Renal cortex interstitium (tissue), 11 donors: ENCODE measurements at regions not wholly inside any gene's neighbourhood (a gene's known extent, or its start where the extent isn't known, plus 50 kb on each side); places are given as distances from the start of the nearest gene placed in this dataset.
A peak's percentile ranks its signal among the peaks of the same experiment; 100 is the strongest.

Experiments
- DNase-seq, 11 donors: peaks; one replicate each; pipeline ENCODE4 v3.0.0-alpha.2; 2013; ENCODE audit warnings: low read depth in 9 of 11, low spot score in 4 of 11; ENCODE audit errors: extremely low read depth in 1 of 11

DNA sequence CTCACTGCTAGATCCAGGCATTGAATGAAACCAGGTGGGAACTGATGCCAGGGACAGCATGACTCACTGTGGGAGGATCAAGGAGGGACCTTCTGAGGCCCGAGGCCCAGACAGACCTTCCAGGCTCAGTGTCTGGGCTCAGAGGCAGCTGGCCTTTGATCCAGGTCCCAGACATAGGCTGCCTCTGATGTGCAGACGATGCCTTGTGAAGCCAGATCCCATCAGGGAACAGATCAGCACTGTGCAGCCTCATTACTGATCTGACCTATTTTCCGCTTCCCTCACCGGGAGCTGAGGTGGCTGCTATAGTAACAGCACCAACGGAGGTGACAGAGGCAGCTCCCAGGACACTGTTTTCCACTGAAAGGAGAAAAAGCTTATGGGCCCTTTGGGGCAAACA lies 399.5 kb downstream of the MATN1 start:
- DNase-seq, result no peak

GRCh38 chr1:30323352-30323751 lies 400.0 kb downstream of the MATN1 start:
- DNase-seq, result no peak

GRCh38 chr1:30322859-30323257 lies 400.5 kb downstream of the MATN1 start:
- DNase-seq, result no peak

- no peak for DNase-seq
These were observed 401.2 kb downstream of the MATN1 start for GRCh38 chr1:30321996-30322858.

GRCh38 chr1:30321246-30321910 lies 402.0 kb downstream of the MATN1 start:
- DNase-seq, result peak in 1 of 11 donors; percentile 10

DNA sequence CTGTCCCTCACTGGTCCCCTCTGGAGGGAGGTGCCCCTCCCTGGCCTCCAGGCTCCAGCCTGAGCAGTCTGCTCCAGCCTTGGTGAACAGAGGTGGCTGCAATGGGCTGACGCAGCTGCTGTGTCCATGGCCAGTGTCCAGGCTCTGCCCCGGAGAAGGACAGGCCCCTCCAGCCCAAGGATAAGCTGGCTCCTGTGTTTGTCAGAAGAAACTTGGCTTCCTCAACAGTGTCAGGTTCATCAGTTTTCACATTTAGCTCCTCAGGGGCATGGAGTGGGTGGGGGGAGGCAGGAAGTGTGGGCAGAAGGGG lies 402.8 kb downstream of the MATN1 start:
- DNase-seq, result no peak

- no peak for DNase-seq
These were observed 403.4 kb downstream of the MATN1 start for GRCh38 chr1:30319765-30320580.

- DNase-seq, result no peak
These were observed 404.3 kb downstream of the MATN1 start for GRCh38 chr1:30318864-30319718.

DNA sequence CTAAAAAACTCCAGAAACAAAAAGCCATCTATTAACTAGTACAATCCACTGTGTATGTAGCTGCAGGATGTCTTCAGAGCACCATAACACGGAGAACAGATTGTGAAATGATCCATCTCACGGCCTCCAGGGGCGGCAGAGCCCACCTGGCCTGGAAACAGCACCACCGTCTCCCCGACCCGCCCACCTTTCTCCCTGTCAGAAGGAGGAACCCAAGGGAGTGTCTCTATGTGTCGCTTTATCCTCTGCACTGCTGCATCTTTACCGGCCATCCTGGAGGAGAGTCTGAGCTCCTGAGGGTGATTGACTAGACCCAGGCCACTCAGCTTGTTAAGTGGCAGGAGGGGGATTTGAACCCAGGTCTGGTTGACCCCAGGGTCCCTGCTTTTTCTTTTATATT lies 405.0 kb downstream of the MATN1 start:
- no peak for DNase-seq

- DNase-seq, result no peak
These were observed 405.5 kb downstream of the MATN1 start for GRCh38 chr1:30317921-30318320.

GRCh38 chr1:30316056-30316455 lies 407.3 kb downstream of the MATN1 start:
- DNase-seq, result no peak

- no peak for DNase-seq
These were observed 408.0 kb downstream of the MATN1 start for GRCh38 chr1:30315185-30315960.

- DNase-seq, result no peak
These were observed 408.8 kb downstream of the MATN1 start for GRCh38 chr1:30314591-30314990.

DNA sequence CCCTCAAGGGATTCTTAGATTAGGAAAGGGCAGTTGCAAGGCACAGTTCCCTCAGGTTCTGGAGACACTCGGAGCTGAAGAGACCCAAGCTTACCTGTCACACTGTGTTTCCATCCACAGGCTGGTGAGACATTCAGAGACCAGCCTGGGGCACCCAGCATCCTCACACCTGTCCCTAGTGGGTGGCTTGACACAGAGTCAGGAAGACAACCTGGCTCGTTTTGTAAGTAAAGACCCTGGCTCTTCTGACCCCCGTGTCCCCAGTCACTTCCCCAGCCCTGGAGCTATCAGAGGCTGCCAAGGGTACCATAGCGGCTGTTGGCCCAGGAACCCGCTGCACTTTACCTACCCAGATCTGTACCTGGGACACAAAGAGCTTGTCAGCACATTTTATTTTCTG lies 409.8 kb downstream of the MATN1 start:
- DNase-seq, result no peak

GRCh38 chr1:30313176-30313575 lies 410.2 kb downstream of the MATN1 start:
- no peak for DNase-seq

DNA sequence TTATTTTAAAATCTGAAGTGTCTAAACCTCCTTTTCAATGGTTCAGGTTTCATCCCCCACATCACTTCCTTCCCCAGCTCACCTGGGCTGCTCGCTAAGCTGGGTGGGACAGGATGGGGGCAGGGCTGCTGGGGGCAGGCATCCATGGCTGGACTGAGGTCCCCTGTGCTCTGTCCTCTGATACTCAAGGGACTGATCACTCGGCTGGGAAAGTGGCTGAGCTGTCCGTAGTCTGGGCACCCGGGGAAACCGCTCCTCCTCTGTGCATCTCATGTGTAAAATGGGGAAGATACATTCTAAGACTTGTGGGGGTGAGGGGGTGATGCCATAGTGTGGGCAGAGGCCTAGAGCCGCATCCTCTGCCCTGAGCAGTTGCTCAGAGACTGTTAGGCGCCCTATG lies 411.2 kb downstream of the MATN1 start:
- no peak for DNase-seq

GRCh38 chr1:30311749-30312148 lies 411.6 kb downstream of the MATN1 start:
- DNase-seq, result no peak

GRCh38 chr1:30310966-30311742 lies 412.2 kb downstream of the MATN1 start:
- DNase-seq, result no peak
